GM21423 (cell line): ENCODE measurements at regions not wholly inside any gene's neighbourhood (a gene's known extent, or its start where the extent isn't known, plus 50 kb on each side); places are given as distances from the start of the nearest gene placed in this dataset.
"Not testable (repeated sequence)": the region's sequence is repeated elsewhere in the genome, so short reads cannot be mapped to it uniquely, and the experiment has no call there.

Experiments
- ATAC-seq: cut with Tn5 transposase; IDR thresholded peaks from one replicate; pipeline ENCODE4 v1.9.1; 2021; ENCODE audit warnings: mild to moderate bottlenecking, moderate library complexity; ENCODE audit not compliant: unreplicated experiment

- ATAC-seq: no peak
These were observed 81.4 kb downstream of the RERGL start for GRCh38 chr12:18008642-18009041.

- no peak for ATAC-seq
These were observed 90.7 kb downstream of the RERGL start for GRCh38 chr12:17999174-17999801.

- peak; percentile 99 for ATAC-seq
These were observed 97.9 kb downstream of the RERGL start for GRCh38 chr12:17992002-17992656.

- no peak for ATAC-seq
These were observed 107.4 kb downstream of the RERGL start for GRCh38 chr12:17982556-17982955.

GRCh38 chr12:17976202-17976601, 113.8 kb downstream of the RERGL start:
- ATAC-seq: no peak

GRCh38 chr12:17975763-17976162, 114.2 kb downstream of the RERGL start:
- no peak for ATAC-seq

GRCh38 chr12:17975239-17975638, 114.8 kb downstream of the RERGL start:
- ATAC-seq: no peak

GRCh38 chr12:17971850-17972249, 118.1 kb downstream of the RERGL start:
- ATAC-seq: no peak

- ATAC-seq: no peak
These were observed 135.2 kb downstream of the RERGL start for GRCh38 chr12:17954788-17955187.

- no peak for ATAC-seq
These were observed 139.1 kb downstream of the RERGL start for GRCh38 chr12:17950898-17951297.

GRCh38 chr12:17949558-17950141, 140.3 kb downstream of the RERGL start:
- ATAC-seq: no peak

- no peak for ATAC-seq
These were observed 161.2 kb downstream of the RERGL start for GRCh38 chr12:17928708-17929366.

- no peak for ATAC-seq
These were observed 172.0 kb downstream of the RERGL start for GRCh38 chr12:17918013-17918412.

- no peak for ATAC-seq
These were observed 205.4 kb downstream of the RERGL start for GRCh38 chr12:17884581-17884980.

GRCh38 chr12:17878714-17879113, 211.3 kb downstream of the RERGL start:
- ATAC-seq: no peak

- no peak for ATAC-seq
These were observed 214.8 kb downstream of the RERGL start for GRCh38 chr12:17875230-17875629.

- no peak for ATAC-seq
These were observed 223.2 kb downstream of the RERGL start for GRCh38 chr12:17866802-17867201.

GRCh38 chr12:17855548-17855947, 234.4 kb downstream of the RERGL start:
- not testable (repeated sequence) for ATAC-seq

GRCh38 chr12:17853054-17853453, 236.9 kb downstream of the RERGL start:
- ATAC-seq: no peak

GRCh38 chr12:17841496-17841895, 248.5 kb downstream of the RERGL start:
- no peak for ATAC-seq

GRCh38 chr12:17829813-17830212, 260.2 kb downstream of the RERGL start:
- ATAC-seq: no peak

- no peak for ATAC-seq
These were observed 271.1 kb downstream of the RERGL start for GRCh38 chr12:17818931-17819330.
